A549 (cell line): ENCODE measurements at regions not wholly inside any gene's neighbourhood (a gene's known extent, or its start where the extent isn't known, plus 50 kb on each side); places are given as distances from the start of the nearest gene placed in this dataset.

Experiments used
- ATAC-seq, 2 experiments: fragments of 200-7000 bp in 1 of 2; fragments of >200 bp in 1 of 2; cut with Nextera tagmentation in 1 of 2; cut with Tn5 transposase in 1 of 2; 3 replicates each; pipeline versions ENCODE4 v1.8.0 to v1.9.1; 2018 to 2020; ENCODE audit warnings: mild to moderate bottlenecking in 1 of 2, moderate library complexity in 1 of 2
- CTCF ChIA-PET: fragments of 300-600 bp; sonication (Branson Sonifier 250); formaldehyde crosslinking; extraction: SDS; loops from one replicate; lab custom pipeline; 2021; ENCODE audit warnings: antibody characterized with exemption, inconsistent platforms; lab: Yijun Ruan, JAX
- POLR2A ChIA-PET: fragments of 350-600 bp; formaldehyde crosslinking; extraction: SDS; loops from one replicate; lab custom pipeline; 2021; ENCODE audit warnings: antibody characterized with exemption, inconsistent platforms; lab: Yijun Ruan, JAX
- DNase-seq, 2 experiments: peaks; one replicate each; pipeline versions ENCODE4 v3.0.0 to v3.0.0-alpha.2; 2011 to 2016; ENCODE audit warnings: low read depth in 1 of 2, low spot score in 1 of 2
- FAIRE-seq: peaks from 2 replicates; lab custom pipeline; 2011; peaks lifted over from hg19 to GRCh38; lab: Jason Lieb, UNC
- H3K27ac ChIP-seq, 2 experiments: fragments of >200 bp; sonication (Bioruptor Twin); formaldehyde crosslinking; 3 replicates each; pipeline ENCODE4 v1.5.1; 2016 to 2017
- H3K4me1 ChIP-seq: fragments of >200 bp; sonication (Bioruptor Twin); formaldehyde crosslinking; 3 replicates; pipeline ENCODE4 v1.6.1; 2016
- H3K4me2 ChIP-seq: fragments of >200 bp; sonication (Bioruptor Twin); formaldehyde crosslinking; 3 replicates; pipeline ENCODE4 v1.6.1; 2016
- H3K4me3 ChIP-seq: fragments of >200 bp; sonication (Bioruptor Twin); formaldehyde crosslinking; 3 replicates; pipeline ENCODE4 v1.5.1; 2016
- H3K9me3 ChIP-seq: fragments of >200 bp; sonication (Bioruptor Twin); formaldehyde crosslinking; 3 replicates; pipeline ENCODE4 v1.6.1; 2016
- CBX2 ChIP-seq: fragments of 200-600 bp; sonication (generic); IDR thresholded peaks from 2 replicates; pipeline ENCODE4 v1.6.1; 2016; ENCODE audit warnings: low read depth, mild to moderate bottlenecking, borderline replicate concordance
- CHD4 ChIP-seq: fragments of 200-600 bp; sonication (generic); IDR thresholded peaks from 2 replicates; pipeline ENCODE4 v1.6.1; 2016; ENCODE audit warnings: antibody characterized with exemption, mild to moderate bottlenecking, borderline replicate concordance
- EHMT2 ChIP-seq: fragments of 200-600 bp; sonication (generic); IDR thresholded peaks from 2 replicates; pipeline ENCODE4 v1.6.1; 2016; ENCODE audit warnings: antibody characterized with exemption, low read depth, mild to moderate bottlenecking, moderate library complexity
- EP300 ChIP-seq, 2 experiments: fragments of >200 bp; sonication (Bioruptor Twin); formaldehyde crosslinking; IDR thresholded peaks; 2 replicates in 1 of 2; 3 replicates in 1 of 2; pipeline ENCODE4 v1.6.1; 2016 to 2017
- FOSL2 ChIP-seq, 2 experiments: fragments of 450-650 bp in 1 of 2; fragments of >200 bp in 1 of 2; sonication (Bioruptor Twin) in 1 of 2; formaldehyde crosslinking; IDR thresholded peaks; 2 replicates each; pipeline versions ENCODE4 v1.5.0 to v1.6.1; 2016 to 2020; ENCODE audit warnings: mild to moderate bottlenecking in 1 of 2, moderate library complexity in 1 of 2
- HOXA7 ChIP-seq: fragments of 250-450 bp; sonication (Bioruptor Pico); IDR thresholded peaks from 2 replicates; pipeline ENCODE4 v1.5.0; 2020; ENCODE audit warnings: mild to moderate bottlenecking, moderate library complexity
- MAFK ChIP-seq: fragments of 450-650 bp; IDR thresholded peaks from 2 replicates; pipeline ENCODE4 v1.6.1; 2014; ENCODE audit not compliant: partially characterized antibody
- MAZ ChIP-seq: fragments of 150-350 bp; IDR thresholded peaks from 2 replicates; pipeline ENCODE4 v1.6.1; 2014; ENCODE audit warnings: antibody characterized with exemption, low read depth, low read length, borderline replicate concordance
- NFE2L2 ChIP-seq: fragments of 150-350 bp; conservative IDR thresholded peaks from 2 replicates; pipeline ENCODE4 v1.6.1; 2014; ENCODE audit warnings: low read length
- PBX3 ChIP-seq: IDR thresholded peaks from 2 replicates; pipeline ENCODE4 v1.6.1; 2012
- SMC3 ChIP-seq: fragments of >200 bp; sonication (Bioruptor Twin); formaldehyde crosslinking; IDR thresholded peaks from 3 replicates; pipeline ENCODE4 v1.6.1; 2018; ENCODE audit warnings: inconsistent platforms
- TFCP2L1 ChIP-seq: fragments of 250-450 bp; sonication (Bioruptor Pico); IDR thresholded peaks from 2 replicates; pipeline ENCODE4 v1.5.0; 2021; ENCODE audit warnings: mild to moderate bottlenecking
- WGBS: methylation state at CpG from one replicate; pipeline ENCODE4 v1.1.6; 2017; ENCODE audit errors: missing lambda C conversion rate; 5-methylcytosine and 5-hydroxymethylcytosine counted together
- TF ChIP-seq, protein P1 (sequence below): fragments of 450-650 bp; IDR thresholded peaks from 2 replicates; pipeline ENCODE4 v1.6.1; 2014; ENCODE audit warnings: antibody characterized with exemption
- TF ChIP-seq, protein P2 (sequence below): fragments of >200 bp; sonication (Bioruptor Twin); formaldehyde crosslinking; IDR thresholded peaks from 3 replicates; pipeline ENCODE4 v1.6.1; 2016
- TF ChIP-seq, protein P3 (sequence below): IDR thresholded peaks from 2 replicates; pipeline ENCODE4 v1.6.1; 2012; ENCODE audit warnings: low read depth, borderline replicate concordance

- CTCF ChIA-PET, result no interaction called here
- FAIRE-seq (peak; percentile 43), ATAC-seq (peak in 1 of 2 experiments; percentile 46; a peak in 2 of 6 replicates)
These were observed 135.4 kb upstream of the MSX2 start for GRCh38 chr5:174589011-174589410.

GRCh38 chr5:174589599-174589998, 134.8 kb upstream of the MSX2 start:
- peak overlapping the region; percentile 23 to 62; a peak in 5 of 6 replicates for H3K27ac ChIP-seq
- H3K4me2 ChIP-seq, result peak overlapping the region; percentile 25
- H3K4me1 ChIP-seq, result peaks cover 12% of the 10 kb centered on the region; the same call in 2 of the 3 replicates
- FAIRE-seq, result no peak
- H3K4me3 ChIP-seq, result no peak overlapping the region
- DNase-seq, result no peak
- 69% methylated on average over 11 of the region's 11 CpGs for WGBS
- H3K9me3 ChIP-seq, result peaks cover 5% of the 10 kb centered on the region; the same call in 1 of the 3 replicates
- CTCF ChIA-PET, result no interaction called here
- no peak for ATAC-seq
- POLR2A ChIA-PET, result no interaction called here
- TF ChIP-seq FOSL2 (IDR thresholded peaks at IDR 0.05), result no peak
- TF ChIP-seq FOSL2 (CRISPR knock-in tag; IDR thresholded peaks at IDR 0.05), result no peak
- TF ChIP-seq HOXA7, result no peak
- TF ChIP-seq CBX2, result no peak
- no peak for TF ChIP-seq MAZ
- TF ChIP-seq, protein P1, sequence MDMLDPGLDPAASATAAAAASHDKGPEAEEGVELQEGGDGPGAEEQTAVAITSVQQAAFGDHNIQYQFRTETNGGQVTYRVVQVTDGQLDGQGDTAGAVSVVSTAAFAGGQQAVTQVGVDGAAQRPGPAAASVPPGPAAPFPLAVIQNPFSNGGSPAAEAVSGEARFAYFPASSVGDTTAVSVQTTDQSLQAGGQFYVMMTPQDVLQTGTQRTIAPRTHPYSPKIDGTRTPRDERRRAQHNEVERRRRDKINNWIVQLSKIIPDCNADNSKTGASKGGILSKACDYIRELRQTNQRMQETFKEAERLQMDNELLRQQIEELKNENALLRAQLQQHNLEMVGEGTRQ, result no peak

More at GRCh38 chr5:174589011-174589410, 135.4 kb upstream of the MSX2 start:
- DNase-seq, result peak in 1 of 2 experiments; percentile 34
- POLR2A ChIA-PET, result no interaction called here
- peaks cover 12% of the 10 kb centered on the region; the same call in 2 of the 3 replicates for H3K4me1 ChIP-seq
- WGBS, result 66% methylated on average over 7 of the region's 7 CpGs
- no peak overlapping the region for H3K4me3 ChIP-seq
- H3K27ac ChIP-seq, result peak overlapping the region; percentile 23 to 62; a peak in 5 of 6 replicates
- H3K9me3 ChIP-seq, result peaks cover 5% of the 10 kb centered on the region; the same call in 1 of the 3 replicates
- TF ChIP-seq MAZ, result no peak
- peak; percentile 82 for TF ChIP-seq MAFK
- TF ChIP-seq, all 56 proteins: peak for 1
- peak overlapping the region; percentile 25 for H3K4me2 ChIP-seq

GRCh38 chr5:174590820-174591219, 133.6 kb upstream of the MSX2 start:
- peaks cover 12% of the 10 kb centered on the region; the same call in 2 of the 3 replicates for H3K4me1 ChIP-seq
- DNase-seq (no peak), ATAC-seq (no peak), FAIRE-seq (no peak)
- POLR2A ChIA-PET, result no interaction called here
- H3K4me3 ChIP-seq, result no peak overlapping the region
- H3K9me3 ChIP-seq, result peaks cover 5% of the 10 kb centered on the region; the same call in 1 of the 3 replicates
- CTCF ChIA-PET, result no interaction called here
- H3K4me2 ChIP-seq, result no peak overlapping the region
- TF ChIP-seq SMC3 (no peak), TFCP2L1 (CRISPR knock-in tag) (no peak), EP300 (IDR thresholded peaks at IDR 0.05) (no peak), NFE2L2 (no peak), CHD4 (no peak), PBX3 (no peak)
- TF ChIP-seq, protein P2, sequence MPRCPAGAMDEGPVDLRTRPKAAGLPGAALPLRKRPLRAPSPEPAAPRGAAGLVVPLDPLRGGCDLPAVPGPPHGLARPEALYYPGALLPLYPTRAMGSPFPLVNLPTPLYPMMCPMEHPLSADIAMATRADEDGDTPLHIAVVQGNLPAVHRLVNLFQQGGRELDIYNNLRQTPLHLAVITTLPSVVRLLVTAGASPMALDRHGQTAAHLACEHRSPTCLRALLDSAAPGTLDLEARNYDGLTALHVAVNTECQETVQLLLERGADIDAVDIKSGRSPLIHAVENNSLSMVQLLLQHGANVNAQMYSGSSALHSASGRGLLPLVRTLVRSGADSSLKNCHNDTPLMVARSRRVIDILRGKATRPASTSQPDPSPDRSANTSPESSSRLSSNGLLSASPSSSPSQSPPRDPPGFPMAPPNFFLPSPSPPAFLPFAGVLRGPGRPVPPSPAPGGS, result no peak
- H3K27ac ChIP-seq, result no peak overlapping the region
- WGBS, result 100% methylated on average over 3 of the region's 3 CpGs

- DNase-seq (no peak), FAIRE-seq (no peak), ATAC-seq (0 out of 6 replicates have a peak, but pooled peaks of 1 of the 2 experiments have one; percentile 25)
- no peak overlapping the region for H3K27ac ChIP-seq
- WGBS, result 50% methylated on average over 1 of the region's 1 CpG
- H3K9me3 ChIP-seq, result no peaks in the 10 kb centered on the region
- CTCF ChIA-PET, result interaction anchor here (0.8 to 1.2 kb wide), 4 partner anchors 10 to 177 kb away, joined by 3 read pairs; no protein-coding TSS in a partner anchor
- POLR2A ChIA-PET, result no interaction called here
- no peak for TF ChIP-seq FOSL2 (IDR thresholded peaks at IDR 0.05)
- no peak for TF ChIP-seq FOSL2 (CRISPR knock-in tag; IDR thresholded peaks at IDR 0.05)
- TF ChIP-seq, protein P3, sequence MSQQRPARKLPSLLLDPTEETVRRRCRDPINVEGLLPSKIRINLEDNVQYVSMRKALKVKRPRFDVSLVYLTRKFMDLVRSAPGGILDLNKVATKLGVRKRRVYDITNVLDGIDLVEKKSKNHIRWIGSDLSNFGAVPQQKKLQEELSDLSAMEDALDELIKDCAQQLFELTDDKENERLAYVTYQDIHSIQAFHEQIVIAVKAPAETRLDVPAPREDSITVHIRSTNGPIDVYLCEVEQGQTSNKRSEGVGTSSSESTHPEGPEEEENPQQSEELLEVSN, result no peak
- no peak for TF ChIP-seq EHMT2
- TF ChIP-seq MAFK, result no peak
- peak overlapping the region; percentile 3; the same call in 1 of the 3 replicates for H3K4me2 ChIP-seq
- H3K4me1 ChIP-seq, result peaks cover 12% of the 10 kb centered on the region
- H3K4me3 ChIP-seq, result no peak overlapping the region
These were observed 128.0 kb upstream of the MSX2 start for GRCh38 chr5:174596429-174596828.
